Endothelial cell of umbilical vein (primary cell): ENCODE measurements at regions not wholly inside any gene's neighbourhood (a gene's known extent, or its start where the extent isn't known, plus 50 kb on each side); places are given as distances from the start of the nearest gene placed in this dataset.

Source experiments
- EZH2 ChIP-seq: IDR thresholded peaks from 2 replicates; pipeline ENCODE4 v1.6.1; 2012; ENCODE audit warnings: borderline replicate concordance, low read depth, mild to moderate bottlenecking, moderate library complexity, low read length, inconsistent platforms; ENCODE audit not compliant: severe bottlenecking
- FOS ChIP-seq: IDR thresholded peaks from 2 replicates; pipeline ENCODE4 v1.6.1; 2011; ENCODE audit warnings: mild to moderate bottlenecking, low read length, moderate library complexity, borderline replicate concordance; ENCODE audit not compliant: insufficient read depth
- GATA2 ChIP-seq: IDR thresholded peaks from 2 replicates; pipeline ENCODE4 v1.7.0; 2011; ENCODE audit warnings: low read depth, mild to moderate bottlenecking, moderate library complexity, mixed read lengths, low read length; ENCODE audit not compliant: insufficient read length, insufficient read depth
- JUN ChIP-seq: IDR thresholded peaks from 2 replicates; pipeline ENCODE4 v1.6.1; 2011; ENCODE audit warnings: borderline replicate concordance, low read depth; ENCODE audit not compliant: insufficient read length, insufficient read depth
- MYC ChIP-seq: IDR thresholded peaks from one replicate; pipeline ENCODE4 v1.6.1; 2011; ENCODE audit warnings: mild to moderate bottlenecking, low read depth, low read length
- POLR2A ChIP-seq: IDR thresholded peaks from 2 replicates; pipeline ENCODE4 v1.6.1; 2012; ENCODE audit warnings: low read depth, mild to moderate bottlenecking, control low read depth, low read length
- POLR2AphosphoS5 ChIP-seq: IDR thresholded peaks from 2 replicates; pipeline ENCODE4 v1.6.1; 2012; ENCODE audit warnings: low read depth, mild to moderate bottlenecking, control low read depth, low read length, moderate library complexity; ENCODE audit not compliant: insufficient read depth
- TF ChIP-seq, protein P1 (sequence below), 2 donors: IDR thresholded peaks; 1 replicate in 1 of 2; 2 replicates in 1 of 2; pipeline ENCODE4 v1.5.1; 2011; ENCODE audit warnings: low read length in 2 of 2, mild to moderate bottlenecking in 2 of 2, moderate library complexity in 2 of 2, control low read depth in 1 of 2, inconsistent platforms in 1 of 2, low read depth in 1 of 2; ENCODE audit not compliant: insufficient read depth in 1 of 2; ENCODE audit errors: extremely low read depth in 1 of 2
- TF ChIP-seq, protein P2 (sequence below): IDR thresholded peaks from 2 replicates; pipeline ENCODE4 v1.6.1; 2011; ENCODE audit not compliant: insufficient read depth, insufficient read length

- TF ChIP-seq JUN (no peak), POLR2AphosphoS5 (no peak), MYC (no peak), EZH2 (no peak), POLR2A (no peak), FOS (no peak), GATA2 (no peak)
- TF ChIP-seq, protein P1, sequence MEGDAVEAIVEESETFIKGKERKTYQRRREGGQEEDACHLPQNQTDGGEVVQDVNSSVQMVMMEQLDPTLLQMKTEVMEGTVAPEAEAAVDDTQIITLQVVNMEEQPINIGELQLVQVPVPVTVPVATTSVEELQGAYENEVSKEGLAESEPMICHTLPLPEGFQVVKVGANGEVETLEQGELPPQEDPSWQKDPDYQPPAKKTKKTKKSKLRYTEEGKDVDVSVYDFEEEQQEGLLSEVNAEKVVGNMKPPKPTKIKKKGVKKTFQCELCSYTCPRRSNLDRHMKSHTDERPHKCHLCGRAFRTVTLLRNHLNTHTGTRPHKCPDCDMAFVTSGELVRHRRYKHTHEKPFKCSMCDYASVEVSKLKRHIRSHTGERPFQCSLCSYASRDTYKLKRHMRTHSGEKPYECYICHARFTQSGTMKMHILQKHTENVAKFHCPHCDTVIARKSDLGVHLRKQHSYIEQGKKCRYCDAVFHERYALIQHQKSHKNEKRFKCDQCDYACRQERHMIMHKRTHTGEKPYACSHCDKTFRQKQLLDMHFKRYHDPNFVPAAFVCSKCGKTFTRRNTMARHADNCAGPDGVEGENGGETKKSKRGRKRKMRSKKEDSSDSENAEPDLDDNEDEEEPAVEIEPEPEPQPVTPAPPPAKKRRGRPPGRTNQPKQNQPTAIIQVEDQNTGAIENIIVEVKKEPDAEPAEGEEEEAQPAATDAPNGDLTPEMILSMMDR (IDR thresholded peaks at IDR 0.05; ENCODE audit: extremely low read depth in 1 of 2, insufficient read depth in 1 of 2, low read depth in 1 of 2, low read length in 2 of 2): no peak
- TF ChIP-seq, protein P2, sequence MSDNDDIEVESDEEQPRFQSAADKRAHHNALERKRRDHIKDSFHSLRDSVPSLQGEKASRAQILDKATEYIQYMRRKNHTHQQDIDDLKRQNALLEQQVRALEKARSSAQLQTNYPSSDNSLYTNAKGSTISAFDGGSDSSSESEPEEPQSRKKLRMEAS: no peak
Observed at GRCh38 chr20:24194143-24194542, 205.6 kb upstream of the GGTLC1 start.
